GM23338 (cell line): ENCODE measurements at regions not wholly inside any gene's neighbourhood (a gene's known extent, or its start where the extent isn't known, plus 50 kb on each side); places are given as distances from the start of the nearest gene placed in this dataset.

ENCODE experiments used
- ATAC-seq: fragments of 200-7000 bp; cut with Tn5 transposase; 3 replicates; pipeline ENCODE4 v1.9.1; 2020
- DNase-seq: peaks from one replicate; pipeline ENCODE4 v3.0.0-alpha.2; 2015; ENCODE audit warnings: low spot score
- H2AFZ ChIP-seq: fragments of 200-600 bp; sonication (generic); 2 replicates; pipeline ENCODE4 v1.8.0; 2016; ENCODE audit warnings: antibody characterized with exemption, mild to moderate bottlenecking, moderate library complexity
- H3F3A ChIP-seq: fragments of 200-600 bp; sonication (generic); replicated peaks from 2 replicates; pipeline ENCODE4 v1.8.0; 2017; ENCODE audit warnings: antibody characterized with exemption, mixed run types, low read depth
- H3K27ac ChIP-seq: fragments of 200-600 bp; sonication (generic); 2 replicates; pipeline ENCODE4 v1.6.1; 2016; ENCODE audit warnings: low read depth
- H3K27me3 ChIP-seq: fragments of 200-600 bp; sonication (generic); 2 replicates; pipeline ENCODE4 v1.8.0; 2016; ENCODE audit warnings: mild to moderate bottlenecking, mixed run types, moderate library complexity; ENCODE audit not compliant: insufficient read depth
- H3K36me3 ChIP-seq: fragments of 200-600 bp; sonication (generic); 2 replicates; pipeline ENCODE4 v1.8.0; 2016; ENCODE audit warnings: mild to moderate bottlenecking; ENCODE audit not compliant: insufficient read depth
- H3K4me1 ChIP-seq: fragments of 200-600 bp; sonication (generic); 2 replicates; pipeline ENCODE4 v1.8.0; 2016; ENCODE audit warnings: mild to moderate bottlenecking, moderate library complexity; ENCODE audit not compliant: insufficient read depth
- H3K4me2 ChIP-seq: fragments of 200-600 bp; sonication (generic); 2 replicates; pipeline ENCODE4 v1.7.1; 2017; ENCODE audit warnings: mixed run types
- H3K4me3 ChIP-seq: fragments of 200-600 bp; sonication (generic); 2 replicates; pipeline ENCODE4 v1.6.1; 2016; ENCODE audit warnings: mixed run types
- H3K79me2 ChIP-seq: fragments of 200-600 bp; sonication (generic); replicated peaks from 2 replicates; pipeline ENCODE4 v1.8.0; 2017; ENCODE audit warnings: mild to moderate bottlenecking; ENCODE audit not compliant: insufficient read depth
- H3K9me2 ChIP-seq: fragments of 200-600 bp; sonication (generic); 2 replicates; pipeline ENCODE4 v1.8.0; 2017; ENCODE audit not compliant: insufficient read depth
- H4K20me1 ChIP-seq: fragments of 200-600 bp; sonication (generic); replicated peaks from 2 replicates; pipeline ENCODE4 v1.8.0; 2017; ENCODE audit warnings: mild to moderate bottlenecking; ENCODE audit not compliant: insufficient read depth
- H3K27ac Mint-ChIP-seq: 2 replicates; pipeline ENCODE4 v1.8.0; 2020; ENCODE audit warnings: inconsistent platforms, mild to moderate bottlenecking, moderate library complexity, mixed read lengths
- H3K27me3 Mint-ChIP-seq: 3 replicates; pipeline ENCODE4 v1.8.0; 2022; ENCODE audit warnings: low read depth, mild to moderate bottlenecking, moderate library complexity, mixed read lengths, inconsistent platforms; ENCODE audit not compliant: insufficient read depth, poor library complexity
- H3K36me3 Mint-ChIP-seq: 3 replicates; pipeline ENCODE4 v1.8.0; 2021; ENCODE audit warnings: low read depth, mild to moderate bottlenecking, inconsistent platforms, moderate library complexity, mixed read lengths
- H3K4me1 Mint-ChIP-seq: 3 replicates; pipeline ENCODE4 v1.8.0; 2020; ENCODE audit warnings: mild to moderate bottlenecking, inconsistent platforms, mixed read lengths
- H3K4me3 Mint-ChIP-seq: 3 replicates; pipeline ENCODE4 v1.8.0; 2021; ENCODE audit warnings: moderate library complexity, mild to moderate bottlenecking, inconsistent platforms, mixed read lengths
- H3K9me3 Mint-ChIP-seq: 3 replicates; pipeline ENCODE4 v1.8.0; 2020; ENCODE audit warnings: moderate library complexity, mild to moderate bottlenecking, inconsistent platforms, mixed read lengths
- CREB1 ChIP-seq: fragments of 250-450 bp; sonication (Bioruptor Pico); IDR thresholded peaks from 2 replicates; pipeline ENCODE4 v1.5.0; 2020; ENCODE audit warnings: low read depth, mild to moderate bottlenecking, moderate library complexity
- EZH2 ChIP-seq: fragments of 200-600 bp; sonication (generic); IDR thresholded peaks from one replicate; pipeline ENCODE4 v1.8.0; 2017; ENCODE audit warnings: antibody characterized with exemption, mild to moderate bottlenecking, low read depth; ENCODE audit not compliant: unreplicated experiment
- EZH2phosphoT487 ChIP-seq: fragments of 200-600 bp; sonication (generic); IDR thresholded peaks from one replicate; pipeline ENCODE4 v1.8.1; 2018; ENCODE audit warnings: antibody characterized with exemption; ENCODE audit not compliant: unreplicated experiment
- JUNB ChIP-seq: IDR thresholded peaks from one replicate; pipeline ENCODE4 v1.6.1; 2016; ENCODE audit warnings: antibody characterized with exemption; ENCODE audit not compliant: unreplicated experiment
- NANOG ChIP-seq: IDR thresholded peaks from 2 replicates; pipeline ENCODE4 v1.6.1; 2016; ENCODE audit warnings: antibody characterized with exemption, borderline replicate concordance
- POLR2AphosphoS5 ChIP-seq: IDR thresholded peaks from 2 replicates; pipeline ENCODE4 v1.6.1; 2016; ENCODE audit warnings: antibody characterized with exemption, low read depth
- STAT1 ChIP-seq: IDR thresholded peaks from one replicate; pipeline ENCODE4 v1.6.1; 2016; ENCODE audit warnings: antibody characterized with exemption; ENCODE audit not compliant: unreplicated experiment
- ZNF114 ChIP-seq: fragments of 250-450 bp; sonication (Bioruptor Pico); IDR thresholded peaks from 2 replicates; pipeline ENCODE4 v1.5.0; 2020; ENCODE audit warnings: mild to moderate bottlenecking, moderate library complexity
- ZNF331 ChIP-seq: fragments of 250-450 bp; sonication (Bioruptor Pico); IDR thresholded peaks from 2 replicates; pipeline ENCODE4 v1.5.0; 2020; ENCODE audit warnings: low read depth, mild to moderate bottlenecking, moderate library complexity
- TF ChIP-seq, protein P1 (sequence below), 2 experiments: fragments of 200-600 bp in 1 of 2; sonication (generic) in 1 of 2; conservative IDR thresholded peaks; 2 replicates each; pipeline versions ENCODE4 v1.5.1 to v1.6.1; 2016 to 2017; ENCODE audit warnings: antibody characterized with exemption in 2 of 2, low read depth in 2 of 2, mild to moderate bottlenecking in 2 of 2, moderate library complexity in 1 of 2
- TF ChIP-seq, protein P2 (sequence below): IDR thresholded peaks from one replicate; pipeline ENCODE4 v1.6.1; 2018; ENCODE audit warnings: antibody characterized with exemption; ENCODE audit not compliant: unreplicated experiment
- TF ChIP-seq, protein P3 (sequence below): IDR thresholded peaks from 2 replicates; pipeline ENCODE4 v1.6.1; 2016; ENCODE audit warnings: antibody characterized with exemption
- TF ChIP-seq, protein P4 (sequence below): fragments of 250-450 bp; sonication (Bioruptor Pico); IDR thresholded peaks from 2 replicates; pipeline ENCODE4 v1.5.0; 2020; ENCODE audit warnings: mild to moderate bottlenecking, moderate library complexity

DNA sequence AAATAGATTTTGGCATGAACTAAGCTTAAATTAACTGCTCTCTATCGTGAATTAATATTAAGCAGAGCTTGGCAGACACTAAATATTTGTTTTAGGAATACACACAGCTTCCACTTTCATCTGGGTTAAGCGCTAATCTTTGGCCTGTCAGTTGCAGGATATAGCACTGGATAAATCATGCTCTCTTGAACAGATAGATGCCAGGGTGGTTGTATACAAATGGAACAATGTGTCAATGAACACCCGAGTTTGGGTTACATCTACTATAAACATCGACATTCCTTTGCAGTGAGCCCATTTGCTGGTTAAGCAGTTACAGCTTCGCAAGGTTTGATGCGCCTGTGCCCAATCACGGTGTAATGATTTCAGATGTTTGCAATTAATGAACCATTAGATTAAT lies 338.2 kb upstream of the ZFP64 start:
- Histone ChIP-seq H4K20me1 (no peaks in the 10 kb centered on the region), H3K4me3 (no peak overlapping the region), H3K4me2 (no peak overlapping the region), H3K79me2 (no peaks in the 10 kb centered on the region), H3K4me1 (peaks cover 7% of the 10 kb centered on the region; the same call in 1 of the 2 replicates), H3K36me3 (no peaks in the 10 kb centered on the region), H3F3A (no peaks in the 10 kb centered on the region), H2AFZ (no peak overlapping the region), H3K9me2 (peaks cover 4% of the 10 kb centered on the region; the same call in 1 of the 2 replicates), H3K27ac (no peak overlapping the region), H3K27me3 (no peaks in the 10 kb centered on the region)
- Mint-ChIP-seq H3K27ac (no peak overlapping the region), H3K4me1 (peaks cover 2% of the 10 kb centered on the region; the same call in 1 of the 3 replicates), H3K27me3 (no peaks in the 10 kb centered on the region), H3K4me3 (no peak overlapping the region), H3K36me3 (no peaks in the 10 kb centered on the region), H3K9me3 (peaks cover 4% of the 10 kb centered on the region)
- DNase-seq (no peak), ATAC-seq (no peak)
- TF ChIP-seq STAT1 (no peak), CREB1 (CRISPR knock-in tag) (no peak), POLR2AphosphoS5 (no peak), NANOG (no peak), EZH2 (no peak), EZH2phosphoT487 (no peak), ZNF331 (CRISPR knock-in tag) (no peak), JUNB (no peak), ZNF114 (CRISPR knock-in tag) (no peak)
- TF ChIP-seq, protein P1, sequence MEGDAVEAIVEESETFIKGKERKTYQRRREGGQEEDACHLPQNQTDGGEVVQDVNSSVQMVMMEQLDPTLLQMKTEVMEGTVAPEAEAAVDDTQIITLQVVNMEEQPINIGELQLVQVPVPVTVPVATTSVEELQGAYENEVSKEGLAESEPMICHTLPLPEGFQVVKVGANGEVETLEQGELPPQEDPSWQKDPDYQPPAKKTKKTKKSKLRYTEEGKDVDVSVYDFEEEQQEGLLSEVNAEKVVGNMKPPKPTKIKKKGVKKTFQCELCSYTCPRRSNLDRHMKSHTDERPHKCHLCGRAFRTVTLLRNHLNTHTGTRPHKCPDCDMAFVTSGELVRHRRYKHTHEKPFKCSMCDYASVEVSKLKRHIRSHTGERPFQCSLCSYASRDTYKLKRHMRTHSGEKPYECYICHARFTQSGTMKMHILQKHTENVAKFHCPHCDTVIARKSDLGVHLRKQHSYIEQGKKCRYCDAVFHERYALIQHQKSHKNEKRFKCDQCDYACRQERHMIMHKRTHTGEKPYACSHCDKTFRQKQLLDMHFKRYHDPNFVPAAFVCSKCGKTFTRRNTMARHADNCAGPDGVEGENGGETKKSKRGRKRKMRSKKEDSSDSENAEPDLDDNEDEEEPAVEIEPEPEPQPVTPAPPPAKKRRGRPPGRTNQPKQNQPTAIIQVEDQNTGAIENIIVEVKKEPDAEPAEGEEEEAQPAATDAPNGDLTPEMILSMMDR (conservative IDR thresholded peaks at IDR 0.05; ENCODE audit: low read depth in 2 of 2): no peak
- TF ChIP-seq, protein P2, sequence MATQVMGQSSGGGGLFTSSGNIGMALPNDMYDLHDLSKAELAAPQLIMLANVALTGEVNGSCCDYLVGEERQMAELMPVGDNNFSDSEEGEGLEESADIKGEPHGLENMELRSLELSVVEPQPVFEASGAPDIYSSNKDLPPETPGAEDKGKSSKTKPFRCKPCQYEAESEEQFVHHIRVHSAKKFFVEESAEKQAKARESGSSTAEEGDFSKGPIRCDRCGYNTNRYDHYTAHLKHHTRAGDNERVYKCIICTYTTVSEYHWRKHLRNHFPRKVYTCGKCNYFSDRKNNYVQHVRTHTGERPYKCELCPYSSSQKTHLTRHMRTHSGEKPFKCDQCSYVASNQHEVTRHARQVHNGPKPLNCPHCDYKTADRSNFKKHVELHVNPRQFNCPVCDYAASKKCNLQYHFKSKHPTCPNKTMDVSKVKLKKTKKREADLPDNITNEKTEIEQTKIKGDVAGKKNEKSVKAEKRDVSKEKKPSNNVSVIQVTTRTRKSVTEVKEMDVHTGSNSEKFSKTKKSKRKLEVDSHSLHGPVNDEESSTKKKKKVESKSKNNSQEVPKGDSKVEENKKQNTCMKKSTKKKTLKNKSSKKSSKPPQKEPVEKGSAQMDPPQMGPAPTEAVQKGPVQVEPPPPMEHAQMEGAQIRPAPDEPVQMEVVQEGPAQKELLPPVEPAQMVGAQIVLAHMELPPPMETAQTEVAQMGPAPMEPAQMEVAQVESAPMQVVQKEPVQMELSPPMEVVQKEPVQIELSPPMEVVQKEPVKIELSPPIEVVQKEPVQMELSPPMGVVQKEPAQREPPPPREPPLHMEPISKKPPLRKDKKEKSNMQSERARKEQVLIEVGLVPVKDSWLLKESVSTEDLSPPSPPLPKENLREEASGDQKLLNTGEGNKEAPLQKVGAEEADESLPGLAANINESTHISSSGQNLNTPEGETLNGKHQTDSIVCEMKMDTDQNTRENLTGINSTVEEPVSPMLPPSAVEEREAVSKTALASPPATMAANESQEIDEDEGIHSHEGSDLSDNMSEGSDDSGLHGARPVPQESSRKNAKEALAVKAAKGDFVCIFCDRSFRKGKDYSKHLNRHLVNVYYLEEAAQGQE: no peak
- TF ChIP-seq, protein P3, sequence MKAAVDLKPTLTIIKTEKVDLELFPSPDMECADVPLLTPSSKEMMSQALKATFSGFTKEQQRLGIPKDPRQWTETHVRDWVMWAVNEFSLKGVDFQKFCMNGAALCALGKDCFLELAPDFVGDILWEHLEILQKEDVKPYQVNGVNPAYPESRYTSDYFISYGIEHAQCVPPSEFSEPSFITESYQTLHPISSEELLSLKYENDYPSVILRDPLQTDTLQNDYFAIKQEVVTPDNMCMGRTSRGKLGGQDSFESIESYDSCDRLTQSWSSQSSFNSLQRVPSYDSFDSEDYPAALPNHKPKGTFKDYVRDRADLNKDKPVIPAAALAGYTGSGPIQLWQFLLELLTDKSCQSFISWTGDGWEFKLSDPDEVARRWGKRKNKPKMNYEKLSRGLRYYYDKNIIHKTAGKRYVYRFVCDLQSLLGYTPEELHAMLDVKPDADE: no peak
- TF ChIP-seq, protein P4, sequence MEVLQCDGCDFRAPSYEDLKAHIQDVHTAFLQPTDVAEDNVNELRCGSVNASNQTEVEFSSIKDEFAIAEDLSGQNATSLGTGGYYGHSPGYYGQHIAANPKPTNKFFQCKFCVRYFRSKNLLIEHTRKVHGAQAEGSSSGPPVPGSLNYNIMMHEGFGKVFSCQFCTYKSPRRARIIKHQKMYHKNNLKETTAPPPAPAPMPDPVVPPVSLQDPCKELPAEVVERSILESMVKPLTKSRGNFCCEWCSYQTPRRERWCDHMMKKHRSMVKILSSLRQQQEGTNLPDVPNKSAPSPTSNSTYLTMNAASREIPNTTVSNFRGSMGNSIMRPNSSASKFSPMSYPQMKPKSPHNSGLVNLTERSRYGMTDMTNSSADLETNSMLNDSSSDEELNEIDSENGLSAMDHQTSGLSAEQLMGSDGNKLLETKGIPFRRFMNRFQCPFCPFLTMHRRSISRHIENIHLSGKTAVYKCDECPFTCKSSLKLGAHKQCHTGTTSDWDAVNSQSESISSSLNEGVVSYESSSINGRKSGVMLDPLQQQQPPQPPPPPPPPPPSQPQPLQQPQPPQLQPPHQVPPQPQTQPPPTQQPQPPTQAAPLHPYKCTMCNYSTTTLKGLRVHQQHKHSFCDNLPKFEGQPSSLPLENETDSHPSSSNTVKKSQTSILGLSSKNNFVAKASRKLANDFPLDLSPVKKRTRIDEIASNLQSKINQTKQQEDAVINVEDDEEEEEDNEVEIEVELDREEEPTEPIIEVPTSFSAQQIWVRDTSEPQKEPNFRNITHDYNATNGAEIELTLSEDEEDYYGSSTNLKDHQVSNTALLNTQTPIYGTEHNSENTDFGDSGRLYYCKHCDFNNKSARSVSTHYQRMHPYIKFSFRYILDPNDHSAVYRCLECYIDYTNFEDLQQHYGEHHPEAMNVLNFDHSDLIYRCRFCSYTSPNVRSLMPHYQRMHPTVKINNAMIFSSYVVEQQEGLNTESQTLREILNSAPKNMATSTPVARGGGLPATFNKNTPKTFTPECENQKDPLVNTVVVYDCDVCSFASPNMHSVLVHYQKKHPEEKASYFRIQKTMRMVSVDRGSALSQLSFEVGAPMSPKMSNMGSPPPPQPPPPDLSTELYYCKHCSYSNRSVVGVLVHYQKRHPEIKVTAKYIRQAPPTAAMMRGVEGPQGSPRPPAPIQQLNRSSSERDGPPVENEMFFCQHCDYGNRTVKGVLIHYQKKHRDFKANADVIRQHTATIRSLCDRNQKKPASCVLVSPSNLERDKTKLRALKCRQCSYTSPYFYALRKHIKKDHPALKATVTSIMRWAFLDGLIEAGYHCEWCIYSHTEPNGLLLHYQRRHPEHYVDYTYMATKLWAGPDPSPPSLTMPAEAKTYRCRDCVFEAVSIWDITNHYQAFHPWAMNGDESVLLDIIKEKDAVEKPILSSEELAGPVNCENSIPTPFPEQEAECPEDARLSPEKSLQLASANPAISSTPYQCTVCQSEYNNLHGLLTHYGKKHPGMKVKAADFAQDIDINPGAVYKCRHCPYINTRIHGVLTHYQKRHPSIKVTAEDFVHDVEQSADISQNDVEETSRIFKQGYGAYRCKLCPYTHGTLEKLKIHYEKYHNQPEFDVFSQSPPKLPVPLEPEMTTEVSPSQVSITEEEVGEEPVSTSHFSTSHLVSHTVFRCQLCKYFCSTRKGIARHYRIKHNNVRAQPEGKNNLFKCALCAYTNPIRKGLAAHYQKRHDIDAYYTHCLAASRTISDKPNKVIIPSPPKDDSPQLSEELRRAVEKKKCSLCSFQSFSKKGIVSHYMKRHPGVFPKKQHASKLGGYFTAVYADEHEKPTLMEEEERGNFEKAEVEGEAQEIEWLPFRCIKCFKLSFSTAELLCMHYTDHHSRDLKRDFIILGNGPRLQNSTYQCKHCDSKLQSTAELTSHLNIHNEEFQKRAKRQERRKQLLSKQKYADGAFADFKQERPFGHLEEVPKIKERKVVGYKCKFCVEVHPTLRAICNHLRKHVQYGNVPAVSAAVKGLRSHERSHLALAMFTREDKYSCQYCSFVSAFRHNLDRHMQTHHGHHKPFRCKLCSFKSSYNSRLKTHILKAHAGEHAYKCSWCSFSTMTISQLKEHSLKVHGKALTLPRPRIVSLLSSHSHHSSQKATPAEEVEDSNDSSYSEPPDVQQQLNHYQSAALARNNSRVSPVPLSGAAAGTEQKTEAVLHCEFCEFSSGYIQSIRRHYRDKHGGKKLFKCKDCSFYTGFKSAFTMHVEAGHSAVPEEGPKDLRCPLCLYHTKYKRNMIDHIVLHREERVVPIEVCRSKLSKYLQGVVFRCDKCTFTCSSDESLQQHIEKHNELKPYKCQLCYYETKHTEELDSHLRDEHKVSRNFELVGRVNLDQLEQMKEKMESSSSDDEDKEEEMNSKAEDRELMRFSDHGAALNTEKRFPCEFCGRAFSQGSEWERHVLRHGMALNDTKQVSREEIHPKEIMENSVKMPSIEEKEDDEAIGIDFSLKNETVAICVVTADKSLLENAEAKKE (CRISPR knock-in tag): no peak
